Endothelial cell of hepatic sinusoid (primary cell): ENCODE measurements at regions not wholly inside any gene's neighbourhood (a gene's known extent, or its start where the extent isn't known, plus 50 kb on each side); places are given as distances from the start of the nearest gene placed in this dataset.

Experiments
- in situ Hi-C: cut with HindIII; loops from 2 replicates; pipeline ENCODE4 v1.10.0; 2017; ENCODE audit warnings: low sequenced_read_pairs

- in situ Hi-C loops: no loop called here
These were observed 333.8 kb downstream of the MN1 start for GRCh38 chr22:27467711-27468110.

- in situ Hi-C loops: no loop called here
These were observed 332.8 kb downstream of the MN1 start for GRCh38 chr22:27468712-27469111.

GRCh38 chr22:27470169-27470772 lies 331.3 kb downstream of the MN1 start:
- in situ Hi-C loops: no loop called here

GRCh38 chr22:27472975-27473374 lies 328.6 kb downstream of the MN1 start:
- in situ Hi-C loops: no loop called here

- in situ Hi-C loops: no loop called here
These were observed 328.0 kb downstream of the MN1 start for GRCh38 chr22:27473533-27473932.

- in situ Hi-C loops: no loop called here
These were observed 327.4 kb downstream of the MN1 start for GRCh38 chr22:27474112-27474571.

- in situ Hi-C loops: no loop called here
These were observed 326.6 kb downstream of the MN1 start for GRCh38 chr22:27474711-27475547.

- in situ Hi-C loops: no loop called here
These were observed 326.0 kb downstream of the MN1 start for GRCh38 chr22:27475548-27475897.

- in situ Hi-C loops: no loop called here
These were observed 325.2 kb downstream of the MN1 start for GRCh38 chr22:27476318-27476717.

GRCh38 chr22:27476729-27477128 lies 324.8 kb downstream of the MN1 start:
- in situ Hi-C loops: no loop called here

GRCh38 chr22:27477171-27477570 lies 324.4 kb downstream of the MN1 start:
- in situ Hi-C loops: no loop called here

- in situ Hi-C loops: no loop called here
These were observed 321.1 kb downstream of the MN1 start for GRCh38 chr22:27480487-27480886.

- in situ Hi-C loops: no loop called here
These were observed 319.2 kb downstream of the MN1 start for GRCh38 chr22:27482402-27482801.

- in situ Hi-C loops: no loop called here
These were observed 318.3 kb downstream of the MN1 start for GRCh38 chr22:27483095-27483785.

- in situ Hi-C loops: no loop called here
These were observed 315.7 kb downstream of the MN1 start for GRCh38 chr22:27485842-27486241.

GRCh38 chr22:27487600-27488452 lies 313.7 kb downstream of the MN1 start:
- in situ Hi-C loops: no loop called here

- in situ Hi-C loops: no loop called here
These were observed 312.9 kb downstream of the MN1 start for GRCh38 chr22:27488456-27489177.

GRCh38 chr22:27489178-27489675 lies 312.3 kb downstream of the MN1 start:
- in situ Hi-C loops: no loop called here

- in situ Hi-C loops: no loop called here
These were observed 311.5 kb downstream of the MN1 start for GRCh38 chr22:27490080-27490479.

- in situ Hi-C loops: no loop called here
These were observed 309.7 kb downstream of the MN1 start for GRCh38 chr22:27491888-27492287.
